Aorta (tissue), 5 donors: ENCODE measurements at regions not wholly inside any gene's neighbourhood (a gene's known extent, or its start where the extent isn't known, plus 50 kb on each side); places are given as distances from the start of the nearest gene placed in this dataset.

Experiments used
- ATAC-seq: fragments of 200-7000 bp; cut with Tn5 transposase; one replicate; pipeline ENCODE4 v1.9.1; 2022; ENCODE audit warnings: moderate library complexity; ENCODE audit not compliant: low FRiP score
- DNase-seq, 2 donors: peaks; one replicate each; pipeline ENCODE4 v3.0.0-alpha.2; 2020
- H3K27ac ChIP-seq, 2 donors: one replicate each; pipeline ENCODE4 v1.5.1; 2013; ENCODE audit warnings: low read length in 2 of 2, mild to moderate bottlenecking in 2 of 2, moderate library complexity in 2 of 2, control low read depth in 1 of 2, inconsistent platforms in 1 of 2, low read depth in 1 of 2
- H3K27me3 ChIP-seq, 2 donors: one replicate each; pipeline ENCODE4 v1.6.1; 2013; ENCODE audit warnings: control low read depth in 1 of 2, low read length in 1 of 2, mild to moderate bottlenecking in 1 of 2, moderate library complexity in 1 of 2; ENCODE audit not compliant: insufficient read depth in 2 of 2, control insufficient read depth in 1 of 2
- H3K36me3 ChIP-seq, 2 donors: one replicate each; pipeline ENCODE4 v1.6.1; 2013; ENCODE audit warnings: control low read depth in 1 of 2, low read length in 1 of 2, mild to moderate bottlenecking in 1 of 2; ENCODE audit not compliant: insufficient read depth in 2 of 2, control insufficient read depth in 1 of 2
- H3K4me1 ChIP-seq, 2 donors: one replicate each; pipeline ENCODE4 v1.6.1; 2013; ENCODE audit warnings: low read length in 2 of 2, control low read depth in 1 of 2, mild to moderate bottlenecking in 1 of 2, moderate library complexity in 1 of 2; ENCODE audit not compliant: insufficient read depth in 2 of 2, control insufficient read depth in 1 of 2
- H3K4me3 ChIP-seq, 2 donors: one replicate each; pipeline ENCODE4 v1.5.1; 2013; ENCODE audit warnings: low read length in 2 of 2, control low read depth in 1 of 2, mild to moderate bottlenecking in 1 of 2
- H3K9me3 ChIP-seq: one replicate; pipeline ENCODE4 v1.6.1; 2013; ENCODE audit warnings: mild to moderate bottlenecking, low read length; ENCODE audit not compliant: control insufficient read depth
- WGBS, 2 donors: extraction: QIAGEN DNeasy Blood & Tissue Kit; methylation state at CpG; one replicate each; pipeline ENCODE4 v1.1.7; 2013; 5-methylcytosine and 5-hydroxymethylcytosine counted together
- intact Hi-C, 2 donors: fragments of 100-400 bp; cut with DNase I; formaldehyde crosslinking; loops; one replicate each; pipeline versions ENCODE4 v1.14.2 to v1.15.0; 2022
- donor health status: healthy with polysubstance abuse.
- donor health status: Bipolar disorder and iron deficiency.
- donor health status: DM: no; HTN: no; CAD: no.
- donor health status: DM: no; HTN: no; CAD: no.
- donor health status: DM: yes; HTN: yes; CAD: no.

DNA sequence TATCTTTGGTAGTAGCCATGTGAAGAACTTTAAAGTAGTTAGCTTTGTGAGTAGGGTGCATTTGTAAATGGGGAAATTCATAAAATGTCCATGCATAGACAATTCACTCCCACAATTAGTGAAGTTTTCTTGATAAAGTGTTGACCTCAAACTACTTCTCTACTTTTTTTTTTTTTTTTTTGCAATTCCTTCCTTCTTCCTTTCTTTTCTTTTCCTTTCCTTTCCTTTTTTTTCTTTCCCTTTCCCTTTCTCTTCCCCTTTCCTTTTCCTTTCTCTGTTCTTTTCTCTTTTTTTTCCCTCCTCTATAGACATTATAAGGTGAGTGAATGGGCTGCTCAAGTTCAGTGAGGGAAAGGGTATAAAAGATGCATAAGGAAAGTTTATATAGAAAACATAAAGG is 184.2 kb downstream of the PTEN start:
- no peaks in the 10 kb centered on the region for H3K36me3 ChIP-seq
- no peaks in the 10 kb centered on the region for H3K9me3 ChIP-seq
- peaks cover 4 to 27% of the 10 kb centered on the region in 2 donors for H3K4me1 ChIP-seq
- H3K27me3 ChIP-seq: no peaks in the 10 kb centered on the region
- ATAC-seq (no peak), DNase-seq (no peak)
- intact Hi-C loops: no loop called here
- no peak overlapping the region for H3K4me3 ChIP-seq
- peak overlapping the region in 1 of 2 donors; percentile 97 for H3K27ac ChIP-seq

DNA sequence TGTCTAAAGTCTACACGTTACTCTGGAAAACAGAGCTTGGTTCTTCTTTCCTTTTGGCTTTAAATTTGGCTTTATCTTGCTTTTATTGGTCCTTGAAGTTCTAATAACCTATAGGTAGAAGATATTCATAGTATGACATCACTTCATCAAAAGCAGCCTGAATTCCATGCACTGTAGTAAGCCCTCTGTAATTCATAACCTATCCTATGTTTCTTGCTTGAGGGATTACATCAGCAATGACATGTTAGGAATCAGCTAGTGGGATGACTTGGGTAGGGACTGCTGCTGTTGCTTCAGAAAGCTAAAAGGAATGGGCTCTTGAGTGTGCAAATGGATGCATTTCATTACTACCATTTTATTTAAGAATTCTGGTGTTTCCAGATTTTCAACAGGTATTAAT is 184.9 kb downstream of the PTEN start:
- Histone ChIP-seq H3K4me1 (peaks cover 2 to 27% of the 10 kb centered on the region in 2 donors), H3K27me3 (no peaks in the 10 kb centered on the region), H3K4me3 (no peak overlapping the region), H3K36me3 (no peaks in the 10 kb centered on the region), H3K9me3 (no peaks in the 10 kb centered on the region), H3K27ac (peak overlapping the region; percentile 58 to 97)
- intact Hi-C loops: no loop called here
- no peak for DNase-seq
- 71 to 83% methylated on average over 1 of the region's 1 CpG for WGBS, 2 donors
- no peak for ATAC-seq

DNA sequence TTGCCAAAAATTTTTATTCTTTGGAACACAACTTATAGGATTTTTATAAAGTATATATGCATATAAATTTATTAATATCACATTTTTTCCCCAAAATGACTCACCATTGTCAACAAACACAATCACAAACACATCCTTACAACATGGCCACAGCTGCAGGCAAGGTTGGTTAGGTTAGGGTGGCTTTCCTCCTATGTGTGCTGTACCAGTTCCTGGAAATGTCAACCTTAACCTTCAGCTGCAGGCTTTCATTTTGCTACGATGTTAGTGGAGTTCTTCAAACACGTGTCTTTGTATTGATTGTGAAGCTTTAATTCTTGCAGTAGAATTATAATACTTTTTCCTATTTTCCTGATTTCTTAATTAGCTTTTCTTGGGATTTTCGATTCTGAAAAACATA is 185.8 kb downstream of the PTEN start:
- no peaks in the 10 kb centered on the region for H3K36me3 ChIP-seq
- peaks cover 2 to 27% of the 10 kb centered on the region in 2 donors for H3K4me1 ChIP-seq
- ATAC-seq: no peak
- no peaks in the 10 kb centered on the region for H3K9me3 ChIP-seq
- H3K27ac ChIP-seq: no peak overlapping the region
- H3K4me3 ChIP-seq: no peak overlapping the region
- no peak for DNase-seq
- H3K27me3 ChIP-seq: no peaks in the 10 kb centered on the region
- intact Hi-C loops: no loop called here
- 94 to 97% methylated on average over 3 of the region's 3 CpGs for WGBS, 2 donors

DNA sequence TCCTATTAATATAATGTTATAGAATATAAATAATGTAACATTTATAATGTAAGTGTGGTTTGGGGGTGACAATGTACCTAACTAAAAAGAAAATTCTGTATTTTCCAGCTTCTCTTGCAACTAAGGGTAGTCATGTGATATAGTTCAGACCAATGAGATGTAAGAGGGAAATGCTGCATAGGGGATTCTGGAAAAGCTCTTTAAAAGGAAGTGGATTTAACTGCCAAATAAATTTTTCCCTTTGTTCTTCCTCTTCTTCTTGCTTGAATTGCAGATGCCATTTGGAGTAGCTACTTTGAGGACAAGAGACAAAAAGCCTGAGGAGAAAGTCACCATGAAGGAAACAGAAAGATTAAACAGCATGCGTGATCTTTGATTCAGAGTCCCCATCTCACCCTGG is 194.3 kb downstream of the PTEN start:
- H3K36me3 ChIP-seq: no peaks in the 10 kb centered on the region
- peaks cover 0 to 2% of the 10 kb centered on the region in 2 donors for H3K4me1 ChIP-seq
- WGBS, 2 donors: 4 to 7% methylated on average over 1 of the region's 1 CpG
- no peak overlapping the region for H3K4me3 ChIP-seq
- intact Hi-C loops: loop anchor here in 1 of 2 donors (10.0 kb wide), 1 partner anchor 97 kb away; no protein-coding TSS in a partner anchor
- ATAC-seq: no peak
- no peak overlapping the region for H3K27ac ChIP-seq
- no peaks in the 10 kb centered on the region for H3K27me3 ChIP-seq
- DNase-seq: no peak
- H3K9me3 ChIP-seq: no peaks in the 10 kb centered on the region

DNA sequence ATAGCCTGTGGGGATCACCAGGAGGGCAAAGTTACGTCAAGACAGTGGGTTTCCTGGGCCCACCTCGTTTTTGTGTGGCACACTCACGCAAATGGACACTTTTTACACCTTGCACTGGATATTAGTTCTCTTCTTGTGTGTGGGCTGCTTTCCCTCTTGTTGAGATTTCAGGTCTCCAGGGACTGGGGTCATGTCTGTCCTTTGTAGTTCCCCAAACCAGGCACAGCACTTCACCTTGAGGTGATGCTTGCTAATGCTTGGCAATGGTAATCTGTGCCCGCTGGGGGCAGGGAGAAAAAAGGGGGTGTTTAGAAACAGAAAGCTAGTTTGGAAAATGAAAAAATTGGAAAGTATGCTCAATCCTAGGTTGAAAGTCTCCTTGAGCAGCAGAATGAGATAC is 195.3 kb downstream of the PTEN start:
- intact Hi-C loops: loop anchor here in 1 of 2 donors (10.0 kb wide), 1 partner anchor 96 kb away; no protein-coding TSS in a partner anchor
- H3K27me3 ChIP-seq: no peaks in the 10 kb centered on the region
- no peaks in the 10 kb centered on the region for H3K9me3 ChIP-seq
- H3K4me3 ChIP-seq: no peak overlapping the region
- 71 to 99% methylated on average over 4 of the region's 4 CpGs for WGBS, 2 donors
- ATAC-seq (no peak), DNase-seq (no peak)
- peak overlapping the region in 1 of 2 donors; percentile 61 for H3K27ac ChIP-seq
- H3K36me3 ChIP-seq: no peaks in the 10 kb centered on the region
- peaks cover 0 to 4% of the 10 kb centered on the region in 2 donors for H3K4me1 ChIP-seq

DNA sequence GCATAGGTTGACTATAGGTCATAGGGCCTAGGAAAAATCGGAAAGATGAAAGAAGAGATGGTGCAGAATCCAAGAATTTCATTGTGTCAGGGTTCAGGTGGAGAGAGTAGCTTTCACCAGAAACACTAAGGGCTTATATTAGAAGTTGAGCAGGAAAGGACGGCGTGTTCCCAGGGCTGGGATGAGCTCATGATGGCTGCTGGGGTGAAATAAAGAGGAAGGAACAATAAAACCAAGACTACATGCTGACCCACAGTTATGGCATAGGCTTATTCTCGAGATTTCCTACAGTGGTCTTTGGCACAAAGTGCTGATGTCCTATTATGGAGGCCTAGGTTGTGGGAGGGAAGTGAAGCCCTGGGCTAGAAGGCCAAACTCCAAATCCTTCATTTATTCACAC is 195.8 kb downstream of the PTEN start:
- Histone ChIP-seq H3K36me3 (no peaks in the 10 kb centered on the region), H3K4me3 (no peak overlapping the region), H3K4me1 (peaks cover 0 to 4% of the 10 kb centered on the region in 2 donors), H3K27me3 (no peaks in the 10 kb centered on the region), H3K9me3 (no peaks in the 10 kb centered on the region), H3K27ac (no peak overlapping the region)
- no peak for DNase-seq
- intact Hi-C loops: loop anchor here in 1 of 2 donors (10.0 kb wide), 1 partner anchor 96 kb away; no protein-coding TSS in a partner anchor
- WGBS, 2 donors: 68 to 71% methylated on average over 4 of the region's 4 CpGs
- no peak for ATAC-seq

DNA sequence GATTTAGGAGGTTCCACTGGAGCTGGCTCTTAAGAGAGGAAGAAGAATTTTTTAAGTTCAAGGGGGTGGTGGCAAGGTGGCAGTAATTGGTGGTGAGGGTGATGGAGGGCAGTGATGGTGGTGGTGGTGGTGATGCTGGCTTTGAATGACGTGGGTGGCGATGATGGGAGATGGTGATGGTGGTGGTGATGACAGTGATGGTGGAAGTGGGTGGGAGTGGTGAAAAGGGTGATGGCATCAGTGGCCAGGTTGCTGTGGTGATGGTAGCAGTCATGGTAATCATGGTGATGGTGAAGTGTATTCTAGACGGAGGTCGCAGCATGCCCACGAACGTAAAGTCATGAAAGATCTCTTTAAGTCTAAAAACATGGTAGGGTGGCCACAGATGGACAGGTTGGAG is 197.3 kb downstream of the PTEN start:
- Histone ChIP-seq H3K4me3 (no peak overlapping the region), H3K4me1 (peaks cover 0 to 6% of the 10 kb centered on the region in 2 donors), H3K27ac (no peak overlapping the region), H3K9me3 (no peaks in the 10 kb centered on the region), H3K36me3 (no peaks in the 10 kb centered on the region), H3K27me3 (no peaks in the 10 kb centered on the region)
- ATAC-seq (no peak), DNase-seq (no peak)
- intact Hi-C loops: no loop called here
- 98 to 99% methylated on average over 6 of the region's 6 CpGs for WGBS, 2 donors

DNA sequence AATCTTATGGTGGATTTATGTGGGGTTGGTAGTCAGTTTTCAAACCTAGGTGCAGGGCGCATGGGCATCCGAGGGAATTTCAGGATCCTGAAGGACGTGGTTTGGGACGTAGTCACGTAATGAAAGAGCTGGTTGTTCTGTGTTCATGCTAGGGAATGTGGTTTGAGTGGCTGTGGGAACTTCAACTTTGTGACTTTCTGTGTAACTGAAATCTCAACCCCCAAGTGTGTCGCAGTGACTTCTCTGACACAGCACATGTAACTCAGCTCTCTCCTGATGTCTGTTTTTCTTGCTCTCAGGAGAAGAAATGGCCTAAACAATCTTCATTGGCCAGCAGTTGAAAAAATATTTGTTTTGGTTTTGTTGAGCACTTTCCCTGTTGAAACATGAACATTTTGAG is 199.0 kb downstream of the PTEN start:
- Histone ChIP-seq H3K9me3 (no peaks in the 10 kb centered on the region), H3K4me1 (peaks cover 0 to 6% of the 10 kb centered on the region in 2 donors), H3K4me3 (no peak overlapping the region), H3K27ac (peak overlapping the region; percentile 84 to 95), H3K36me3 (no peaks in the 10 kb centered on the region), H3K27me3 (no peaks in the 10 kb centered on the region)
- no peak for ATAC-seq
- WGBS, 2 donors: 6 to 7% methylated on average over 6 of the region's 6 CpGs
- no peak for DNase-seq
- intact Hi-C loops: no loop called here

DNA sequence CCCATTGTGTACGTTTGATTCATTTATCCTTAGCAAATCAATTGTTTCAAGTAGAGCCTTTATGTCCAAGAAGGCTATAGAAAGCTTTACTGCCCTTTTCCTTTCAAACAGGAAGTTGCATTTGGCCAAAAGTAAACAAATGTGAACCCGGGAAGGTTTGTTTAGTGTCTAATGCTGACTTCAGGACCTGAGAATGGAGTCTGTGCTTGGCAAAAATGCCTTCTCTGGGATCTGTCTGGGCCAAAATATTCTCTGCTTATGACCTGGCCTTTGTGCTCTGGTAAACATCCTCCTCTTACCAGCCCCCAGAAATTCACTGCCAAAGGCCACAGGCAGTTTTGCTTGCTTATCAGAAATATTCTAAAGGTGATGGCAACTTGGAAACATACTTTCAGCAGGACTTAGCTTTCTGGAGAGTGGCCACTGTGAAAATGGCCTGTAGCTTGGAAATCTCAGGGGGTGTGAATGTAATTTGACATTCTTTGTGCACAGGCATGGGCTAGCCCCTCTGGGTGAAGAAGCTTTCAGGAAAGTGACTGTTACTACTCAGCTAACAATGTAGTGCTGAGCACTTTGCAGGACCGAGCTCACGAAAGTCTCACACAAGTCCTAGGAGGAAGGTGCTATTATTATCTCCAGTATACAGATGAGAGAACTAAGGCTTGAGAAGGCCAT is 199.5 kb downstream of the PTEN start:
- peak; percentile 60 for ATAC-seq
- Histone ChIP-seq H3K36me3 (no peaks in the 10 kb centered on the region), H3K4me3 (no peak overlapping the region), H3K9me3 (no peaks in the 10 kb centered on the region), H3K4me1 (peaks cover 0 to 6% of the 10 kb centered on the region in 2 donors), H3K27ac (peak overlapping the region; percentile 84 to 95), H3K27me3 (no peaks in the 10 kb centered on the region)
- no peak for DNase-seq
- WGBS, 2 donors: 1 to 6% methylated on average over 4 of the region's 4 CpGs
- intact Hi-C loops: no loop called here
